ENCODE measurements at regions not wholly inside any gene's neighbourhood (a gene's known extent, or its start where the extent isn't known, plus 50 kb on each side); places are given as distances from the start of the nearest gene placed in this dataset.
A peak's percentile ranks its signal among the peaks of the same experiment; 100 is the strongest.

GRCh38 chr11:25941353-25941752 lies 390.6 kb upstream of the ANO3 start:
- no peak for TF ChIP-seq CTCF (conservative IDR thresholded peaks at IDR 0.05; ENCODE audit: low read depth, low read length)
- DNase-seq (ENCODE audit: low read depth): no peak
- H3K4me3 ChIP-seq (ENCODE audit: low read depth, low read length): no peak overlapping the region

GRCh38 chr11:25943031-25943430 lies 388.9 kb upstream of the ANO3 start:
- no peak overlapping the region for H3K4me3 ChIP-seq (ENCODE audit: low read depth, low read length)
- no peak for DNase-seq (ENCODE audit: low read depth)
- no peak for TF ChIP-seq CTCF (conservative IDR thresholded peaks at IDR 0.05; ENCODE audit: low read depth, low read length)

- no peak for TF ChIP-seq CTCF (conservative IDR thresholded peaks at IDR 0.05; ENCODE audit: low read depth, low read length)
- no peak for DNase-seq (ENCODE audit: low read depth)
- no peak overlapping the region for H3K4me3 ChIP-seq (ENCODE audit: low read depth, low read length)
These were observed 387.9 kb upstream of the ANO3 start for GRCh38 chr11:25943777-25944661.

DNA sequence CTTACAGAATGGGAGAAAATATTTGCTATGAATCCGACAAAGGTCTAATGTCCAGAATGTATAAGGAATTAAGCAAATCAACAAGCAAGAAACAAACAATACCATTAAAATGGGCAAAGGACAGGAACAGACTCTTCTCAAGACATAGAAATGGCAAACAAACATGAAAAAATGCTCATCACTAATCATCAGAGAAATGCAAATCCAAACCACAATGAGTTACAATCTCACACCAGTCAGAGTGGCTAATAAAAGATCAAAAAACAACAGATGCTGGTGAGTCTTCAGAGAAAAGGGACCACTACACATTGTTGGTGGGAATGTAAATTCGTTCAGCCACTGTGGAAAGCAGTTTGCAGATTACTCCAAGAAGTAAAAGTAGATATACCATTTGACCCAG lies 382.0 kb upstream of the ANO3 start:
- no peak for DNase-seq (ENCODE audit: low read depth)
- H3K4me3 ChIP-seq (ENCODE audit: low read depth, low read length): no peak overlapping the region
- TF ChIP-seq CTCF (conservative IDR thresholded peaks at IDR 0.05; ENCODE audit: low read depth, low read length): no peak

- no peak overlapping the region for H3K4me3 ChIP-seq (ENCODE audit: low read depth, low read length)
- TF ChIP-seq CTCF (conservative IDR thresholded peaks at IDR 0.05; ENCODE audit: low read depth, low read length): no peak
- DNase-seq (ENCODE audit: low read depth): peak; percentile 27
These were observed 378.9 kb upstream of the ANO3 start for GRCh38 chr11:25953006-25953405.

DNA sequence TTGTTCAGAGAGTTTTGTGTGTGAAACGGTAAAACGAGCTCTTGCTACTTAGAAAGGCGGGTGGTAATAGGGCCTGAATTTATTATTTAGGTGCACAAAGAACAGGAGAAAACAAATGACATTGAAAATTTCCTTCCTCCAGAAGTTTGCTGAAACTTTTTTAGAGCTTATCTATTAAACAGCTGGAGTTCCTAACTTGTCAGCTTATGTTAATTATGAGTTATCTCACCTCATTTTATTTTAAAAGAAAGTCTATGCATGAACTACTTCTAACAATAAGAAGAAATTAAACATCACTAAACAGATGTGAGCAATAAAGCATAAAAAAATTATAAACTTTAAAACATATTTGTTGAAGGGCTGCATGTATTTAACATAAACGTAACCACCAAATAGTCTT lies 373.9 kb upstream of the ANO3 start:
- DNase-seq (ENCODE audit: low read depth): no peak
- TF ChIP-seq CTCF (conservative IDR thresholded peaks at IDR 0.05; ENCODE audit: low read depth, low read length): no peak
- H3K4me3 ChIP-seq (ENCODE audit: low read depth, low read length): no peak overlapping the region

DNA sequence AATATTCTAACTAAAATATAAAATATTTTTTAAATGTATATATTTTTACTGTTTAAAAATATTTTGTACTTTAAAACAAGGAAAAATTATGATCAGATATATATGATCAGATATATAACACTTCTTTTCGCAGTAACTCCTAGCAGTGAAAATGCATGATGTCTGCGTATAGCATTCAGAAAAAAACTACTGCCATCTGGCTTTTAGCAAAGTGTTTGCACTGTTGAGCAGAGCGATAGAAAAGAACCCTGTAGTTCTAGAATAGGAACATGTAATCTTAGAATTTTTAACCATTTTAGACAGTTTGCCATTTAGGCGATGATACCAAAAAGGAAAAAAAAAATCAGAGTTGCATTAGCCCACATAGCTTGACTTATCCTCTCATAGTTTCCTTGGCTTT lies 370.4 kb upstream of the ANO3 start:
- no peak overlapping the region for H3K4me3 ChIP-seq (ENCODE audit: low read depth, low read length)
- peak; percentile 37 for TF ChIP-seq CTCF (conservative IDR thresholded peaks at IDR 0.05; ENCODE audit: low read depth, low read length)
- no peak for DNase-seq (ENCODE audit: low read depth)

Data from epithelial cell of proximal tubule (primary cell).